Lower leg skin (tissue), 4 donors: ENCODE measurements at regions not wholly inside any gene's neighbourhood (a gene's known extent, or its start where the extent isn't known, plus 50 kb on each side); places are given as distances from the start of the nearest gene placed in this dataset.

Experiments
- DNase-seq, 2 donors: peaks; one replicate each; pipeline ENCODE4 v3.0.0-alpha.2; 2019; ENCODE audit warnings: low spot score in 2 of 2
- H3K4me3 ChIP-seq: fragments of 200-600 bp; sonication (generic); 2 replicates; pipeline ENCODE4 v1.5.1; 2017; ENCODE audit warnings: mild to moderate bottlenecking, low read depth; ENCODE audit not compliant: poor library complexity, severe bottlenecking
- POLR2A ChIP-seq, 2 donors: fragments of 450-650 bp; IDR thresholded peaks; one replicate each; pipeline ENCODE4 v1.6.1; 2016 to 2017; ENCODE audit warnings: antibody characterized with exemption in 2 of 2, mild to moderate bottlenecking in 1 of 2, moderate library complexity in 1 of 2
- WGBS, 2 donors: methylation state at CpG; one replicate each; pipeline ENCODE4 v1.1.5; 2018; 5-methylcytosine and 5-hydroxymethylcytosine counted together
- intact Hi-C: fragments of 100-400 bp; cut with DNase I; formaldehyde crosslinking; loops from one replicate; pipeline ENCODE4 v1.15.0; 2023; ENCODE audit warnings: low total_unique reads
- TF ChIP-seq, protein P1 (sequence below), 3 donors: fragments of 450-650 bp; IDR thresholded peaks; one replicate each; pipeline ENCODE4 v1.5.1; 2016; ENCODE audit warnings: antibody characterized with exemption in 3 of 3, mild to moderate bottlenecking in 3 of 3, moderate library complexity in 2 of 3

DNA sequence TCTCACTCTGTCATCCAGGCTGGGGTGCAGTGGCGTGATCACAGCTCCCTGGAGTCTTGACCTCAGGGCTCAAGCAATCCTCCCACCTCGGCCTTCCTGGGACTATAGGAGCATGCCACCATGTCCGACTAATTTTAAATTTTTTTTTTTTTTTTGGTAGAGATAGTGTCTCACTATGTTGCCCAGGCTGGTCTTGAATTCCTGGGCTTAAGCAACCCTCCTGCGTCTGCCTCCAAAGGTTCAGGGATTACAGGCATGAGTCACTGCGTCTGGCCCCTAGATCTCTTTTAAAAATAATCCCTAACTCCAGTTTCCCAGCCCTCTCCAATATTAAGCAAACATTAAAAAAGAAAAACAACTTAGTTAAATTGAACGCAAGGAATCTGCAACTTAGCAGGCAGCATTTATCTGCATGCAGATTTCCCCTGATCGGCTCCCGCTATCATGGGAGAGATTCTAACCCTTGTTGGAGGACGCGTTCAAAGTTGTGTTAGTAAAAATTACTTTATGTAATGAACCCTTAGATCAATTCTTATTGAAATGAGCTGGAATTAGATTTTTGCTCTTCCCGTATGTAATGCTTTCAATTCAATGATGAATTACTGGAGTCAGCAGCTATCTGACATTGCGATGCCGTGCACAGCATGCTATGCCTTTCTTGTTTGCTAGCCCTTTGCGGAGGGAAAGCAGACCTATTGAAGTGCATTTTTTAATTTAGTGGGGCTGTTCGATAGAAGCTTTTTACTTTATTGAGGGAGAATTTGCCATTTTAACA, 171.7 kb downstream of the HAPSTR1 start:
- no peak overlapping the region for H3K4me3 ChIP-seq
- intact Hi-C loops, result no loop called here
- no peak for DNase-seq
- 76 to 85% methylated on average over 15 of the region's 15 CpGs for WGBS, 2 donors
- no peak for TF ChIP-seq POLR2A (IDR thresholded peaks at IDR 0.05)
- TF ChIP-seq, protein P1, sequence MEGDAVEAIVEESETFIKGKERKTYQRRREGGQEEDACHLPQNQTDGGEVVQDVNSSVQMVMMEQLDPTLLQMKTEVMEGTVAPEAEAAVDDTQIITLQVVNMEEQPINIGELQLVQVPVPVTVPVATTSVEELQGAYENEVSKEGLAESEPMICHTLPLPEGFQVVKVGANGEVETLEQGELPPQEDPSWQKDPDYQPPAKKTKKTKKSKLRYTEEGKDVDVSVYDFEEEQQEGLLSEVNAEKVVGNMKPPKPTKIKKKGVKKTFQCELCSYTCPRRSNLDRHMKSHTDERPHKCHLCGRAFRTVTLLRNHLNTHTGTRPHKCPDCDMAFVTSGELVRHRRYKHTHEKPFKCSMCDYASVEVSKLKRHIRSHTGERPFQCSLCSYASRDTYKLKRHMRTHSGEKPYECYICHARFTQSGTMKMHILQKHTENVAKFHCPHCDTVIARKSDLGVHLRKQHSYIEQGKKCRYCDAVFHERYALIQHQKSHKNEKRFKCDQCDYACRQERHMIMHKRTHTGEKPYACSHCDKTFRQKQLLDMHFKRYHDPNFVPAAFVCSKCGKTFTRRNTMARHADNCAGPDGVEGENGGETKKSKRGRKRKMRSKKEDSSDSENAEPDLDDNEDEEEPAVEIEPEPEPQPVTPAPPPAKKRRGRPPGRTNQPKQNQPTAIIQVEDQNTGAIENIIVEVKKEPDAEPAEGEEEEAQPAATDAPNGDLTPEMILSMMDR (IDR thresholded peaks at IDR 0.05), result no peak

DNA sequence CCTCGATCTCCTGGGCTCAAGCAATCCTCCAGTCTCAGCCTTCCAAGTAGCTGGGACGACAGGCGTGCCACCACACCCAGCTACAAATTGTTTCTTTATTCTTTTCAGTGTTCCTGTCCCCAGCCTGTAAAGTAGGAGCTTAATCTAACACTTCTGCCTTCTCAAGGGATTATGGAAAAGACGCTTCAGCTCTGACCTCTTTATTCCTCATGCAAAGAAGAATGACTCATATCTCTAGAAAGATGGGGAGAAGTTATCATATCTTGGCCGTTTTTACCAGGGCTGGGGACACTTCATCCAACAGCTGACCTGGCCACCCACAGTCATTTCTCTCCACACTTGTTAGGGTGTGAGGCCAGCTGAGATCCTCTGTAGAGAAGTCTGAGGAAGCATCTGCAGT, 172.6 kb downstream of the HAPSTR1 start:
- no peak overlapping the region for H3K4me3 ChIP-seq
- no peak for DNase-seq
- 45 to 51% methylated on average over 5 of the region's 5 CpGs for WGBS, 2 donors
- TF ChIP-seq, protein P1 (IDR thresholded peaks at IDR 0.05), result no peak
- TF ChIP-seq POLR2A (IDR thresholded peaks at IDR 0.05), result no peak
- intact Hi-C loops, result no loop called here

DNA sequence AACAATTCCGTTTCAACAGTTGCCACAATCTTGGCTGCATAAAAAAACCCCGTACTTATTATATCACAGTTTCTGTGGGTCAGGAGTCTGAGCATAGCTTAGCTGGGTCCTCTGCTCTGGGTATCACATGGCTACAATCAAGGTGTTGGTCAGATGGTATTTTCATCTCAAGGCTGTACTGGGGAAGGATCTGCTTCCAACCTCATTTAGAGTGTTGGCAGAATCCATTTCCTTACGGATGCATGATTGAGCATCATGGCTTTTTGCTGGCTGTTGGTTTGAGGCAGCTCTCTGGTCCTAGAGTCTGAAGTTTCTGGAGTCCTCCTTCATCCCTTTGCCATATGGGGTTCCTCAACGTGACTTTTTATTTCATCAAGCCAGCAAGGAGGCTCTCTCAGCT, 177.0 kb downstream of the HAPSTR1 start:
- 79 to 83% methylated on average over 4 of the region's 4 CpGs for WGBS, 2 donors

DNA sequence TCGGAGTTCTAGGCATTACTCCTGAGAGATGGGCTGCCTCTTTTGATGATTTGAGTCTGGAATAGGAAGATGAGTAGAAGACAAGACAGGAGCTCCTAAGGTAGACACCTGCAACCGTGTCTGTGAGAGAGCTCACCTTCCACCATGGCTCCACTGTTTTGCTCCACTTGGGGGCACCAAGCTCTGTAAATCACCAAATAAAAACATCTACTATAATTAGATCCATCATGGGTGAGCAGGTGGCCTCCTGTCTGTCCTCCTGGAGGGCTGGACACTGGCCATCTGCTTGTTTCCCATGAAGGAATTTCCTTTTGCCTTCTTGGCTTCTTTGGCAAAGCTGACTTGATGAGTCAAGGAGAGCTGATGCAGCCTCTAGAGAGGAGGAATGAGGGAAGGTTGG, 179.0 kb downstream of the HAPSTR1 start:
- DNase-seq, result no peak
- H3K4me3 ChIP-seq, result no peak overlapping the region
- 65 to 71% methylated on average over 2 of the region's 2 CpGs for WGBS, 2 donors
- TF ChIP-seq, protein P1 (IDR thresholded peaks at IDR 0.05), result no peak
- no peak for TF ChIP-seq POLR2A (IDR thresholded peaks at IDR 0.05)
- intact Hi-C loops, result no loop called here

More for the DNA sequence above, 177.0 kb downstream of the HAPSTR1 start:
- no peak for DNase-seq
- H3K4me3 ChIP-seq, result no peak overlapping the region
- TF ChIP-seq, protein P1 (IDR thresholded peaks at IDR 0.05), result no peak
- no peak for TF ChIP-seq POLR2A (IDR thresholded peaks at IDR 0.05)
- intact Hi-C loops, result no loop called here

DNA sequence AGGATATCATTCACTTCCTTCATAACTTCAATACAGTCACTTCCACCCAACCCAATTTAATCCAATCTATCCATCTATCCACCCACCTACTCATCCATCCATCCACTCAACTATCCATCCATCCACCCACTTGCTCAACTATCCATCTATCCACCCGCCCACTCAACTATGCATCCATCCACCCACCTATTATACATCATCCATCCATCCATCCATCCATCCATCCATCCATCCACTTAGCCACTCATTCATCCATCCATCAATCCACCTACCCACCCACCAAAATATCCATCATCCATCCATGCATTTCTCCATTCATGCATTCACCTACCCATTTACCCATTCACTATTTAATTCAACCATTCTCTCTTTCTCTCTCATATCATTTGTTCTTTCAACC, 179.5 kb downstream of the HAPSTR1 start:
- 88 to 91% methylated on average over 1 of the region's 1 CpG for WGBS, 2 donors
- H3K4me3 ChIP-seq, result no peak overlapping the region
- no peak for DNase-seq
- TF ChIP-seq, protein P1 (IDR thresholded peaks at IDR 0.05), result no peak
- no peak for TF ChIP-seq POLR2A (IDR thresholded peaks at IDR 0.05)
- intact Hi-C loops, result no loop called here

DNA sequence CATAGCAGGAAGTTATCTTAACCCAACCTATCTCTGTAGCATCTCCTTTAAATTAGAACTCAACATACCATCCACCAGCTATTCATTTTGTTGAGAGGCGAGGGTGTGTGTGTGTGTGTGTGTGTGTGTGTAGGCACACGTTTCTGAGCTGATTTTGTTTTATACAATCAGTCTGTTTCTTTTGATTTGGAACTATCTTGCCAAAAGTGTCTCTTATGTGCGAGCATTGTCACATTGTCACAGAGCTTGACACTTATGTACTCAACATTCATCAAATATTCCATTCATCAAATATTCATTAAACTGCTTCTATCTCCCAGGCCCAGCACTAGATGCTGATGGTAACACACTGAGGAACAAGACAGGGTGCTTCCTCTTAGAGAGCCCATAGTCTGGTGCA, 180.4 kb downstream of the HAPSTR1 start:
- no peak for DNase-seq
- WGBS, 2 donors, result 69% methylated on average over 3 of the region's 3 CpGs
- intact Hi-C loops, result no loop called here
- H3K4me3 ChIP-seq, result no peak overlapping the region
- TF ChIP-seq, protein P1 (IDR thresholded peaks at IDR 0.05), result no peak
- no peak for TF ChIP-seq POLR2A (IDR thresholded peaks at IDR 0.05)
